Left renal cortex interstitium (tissue), 4 donors: ENCODE measurements at regions not wholly inside any gene's neighbourhood (a gene's known extent, or its start where the extent isn't known, plus 50 kb on each side); places are given as distances from the start of the nearest gene placed in this dataset.
"Not testable (repeated sequence)": the region's sequence is repeated elsewhere in the genome, so short reads cannot be mapped to it uniquely, and the experiment has no call there.

ENCODE experiments used
- DNase-seq, 4 donors: peaks; one replicate each; pipeline ENCODE4 v3.0.0-alpha.2; 2013; ENCODE audit warnings: low read depth in 4 of 4, low spot score in 2 of 4, missing footprints in 1 of 4

DNA sequence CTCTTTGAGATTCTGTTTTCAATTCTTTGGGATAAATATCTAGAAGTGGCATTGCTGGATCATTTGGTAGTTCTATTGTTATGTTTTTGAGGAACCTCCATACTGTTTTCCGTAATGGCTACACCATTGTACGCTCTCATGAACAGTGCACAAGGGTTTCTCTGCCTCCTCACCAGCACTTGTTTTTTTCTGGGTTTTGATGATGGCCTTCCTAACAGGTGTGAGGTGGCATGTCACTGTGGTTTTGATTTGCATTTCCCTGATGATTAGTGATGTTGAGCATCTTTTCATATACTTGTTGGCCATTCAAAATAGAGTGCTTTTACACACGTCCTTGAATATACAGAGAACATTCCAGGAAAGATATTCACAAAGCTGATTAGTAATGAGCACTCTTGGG is 86.8 kb upstream of the ADORA2B start:
- not testable (repeated sequence) for DNase-seq

DNA sequence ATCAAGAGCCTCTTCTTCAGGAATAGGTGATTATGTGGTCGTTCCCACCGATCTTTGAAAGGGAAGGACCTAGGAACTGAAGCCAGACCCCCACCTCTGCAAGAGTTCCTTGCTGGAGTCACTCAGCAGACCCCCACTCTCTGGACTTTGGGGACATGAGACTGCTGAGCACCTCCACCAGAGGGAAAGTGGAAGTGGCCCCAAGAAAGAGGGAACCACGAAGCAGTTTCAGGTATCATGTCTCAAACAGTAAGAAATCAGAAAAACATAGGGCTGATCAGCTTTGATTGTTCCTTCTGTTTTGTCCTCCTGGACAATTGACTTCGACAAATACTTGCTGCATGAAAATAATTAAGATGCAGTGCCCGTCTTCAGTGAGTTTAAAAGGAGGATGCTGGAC is 84.2 kb upstream of the ADORA2B start:
- DNase-seq, result not testable (repeated sequence)

DNA sequence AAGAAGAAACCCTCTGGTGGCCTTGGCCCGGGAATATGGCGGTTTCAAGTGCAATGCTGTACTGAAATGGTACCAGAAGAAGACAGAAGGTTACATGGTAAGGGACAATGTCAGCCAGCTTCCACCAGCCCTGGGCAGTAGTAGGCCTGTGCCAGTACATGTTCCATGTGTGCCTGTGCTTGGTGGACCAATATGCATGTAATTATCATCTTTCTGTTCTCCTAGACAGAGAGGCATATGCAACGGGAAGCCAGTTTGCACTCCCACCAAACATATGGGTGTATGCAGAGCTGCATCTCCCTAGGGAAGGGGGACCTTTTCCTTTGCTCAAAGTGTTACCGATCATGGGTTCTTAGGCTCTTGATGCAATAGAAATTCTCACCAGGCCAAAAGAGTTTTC is 80.9 kb upstream of the ADORA2B start:
- not testable (repeated sequence) for DNase-seq

DNA sequence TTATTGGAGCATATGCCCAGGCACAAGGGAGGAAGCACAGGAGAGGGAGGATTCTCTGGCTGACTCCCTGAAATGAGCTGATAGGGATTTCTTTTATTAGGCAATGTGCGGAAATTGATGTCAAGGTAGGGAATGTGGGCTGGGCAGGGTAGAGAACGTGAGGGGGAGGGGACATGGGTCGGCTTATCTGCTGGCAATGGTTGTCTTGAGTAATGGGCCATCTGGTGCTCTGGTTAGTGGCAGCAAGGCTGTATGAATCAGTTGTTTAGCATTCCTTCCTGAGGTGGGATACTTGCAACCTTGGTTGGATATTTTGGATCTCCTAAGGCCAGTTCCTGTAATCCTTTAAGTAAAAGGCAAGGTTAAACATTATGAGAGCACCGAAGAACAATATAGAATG is 80.5 kb upstream of the ADORA2B start:
- DNase-seq, result not testable (repeated sequence)

DNA sequence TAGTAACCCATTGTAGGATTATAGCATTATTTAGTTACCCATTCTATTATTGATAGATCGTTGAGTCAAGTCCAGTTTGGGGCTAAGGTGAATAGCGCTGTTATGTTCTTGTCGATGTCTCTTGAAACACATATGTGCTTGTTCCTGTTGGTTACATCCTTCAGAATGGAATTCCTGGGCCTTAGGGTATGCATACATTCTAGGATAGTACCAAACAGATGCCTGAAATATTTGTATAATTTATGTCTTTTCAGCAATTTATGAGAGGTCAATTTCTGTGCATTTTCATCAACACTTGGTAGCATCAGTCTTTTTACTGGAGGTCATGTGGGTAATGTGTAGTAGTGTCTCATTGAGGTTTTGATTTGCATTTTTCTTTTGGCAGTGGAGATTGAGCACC is 78.9 kb upstream of the ADORA2B start:
- not testable (repeated sequence) for DNase-seq

DNA sequence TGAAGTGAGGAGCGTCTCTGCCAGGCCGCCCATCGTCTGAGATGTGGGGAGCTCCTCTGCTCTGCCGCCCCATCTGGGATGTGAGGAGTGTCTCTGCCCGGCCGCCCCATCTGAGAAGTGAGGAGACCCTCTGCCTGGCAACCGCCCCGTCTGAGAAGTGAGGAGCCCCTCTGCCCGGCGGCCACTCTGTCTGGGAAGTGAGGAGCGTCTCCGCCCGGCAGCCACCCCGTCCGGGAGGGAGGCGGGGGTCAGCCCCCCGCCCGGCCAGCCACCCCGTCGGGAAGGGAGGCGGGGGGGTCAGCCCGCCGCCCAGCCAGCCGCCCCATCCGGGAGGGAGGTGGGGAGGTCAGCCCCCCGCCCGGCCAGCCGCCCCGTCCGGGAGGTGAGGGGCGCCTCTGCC is 77.6 kb upstream of the ADORA2B start:
- DNase-seq, result not testable (repeated sequence)

DNA sequence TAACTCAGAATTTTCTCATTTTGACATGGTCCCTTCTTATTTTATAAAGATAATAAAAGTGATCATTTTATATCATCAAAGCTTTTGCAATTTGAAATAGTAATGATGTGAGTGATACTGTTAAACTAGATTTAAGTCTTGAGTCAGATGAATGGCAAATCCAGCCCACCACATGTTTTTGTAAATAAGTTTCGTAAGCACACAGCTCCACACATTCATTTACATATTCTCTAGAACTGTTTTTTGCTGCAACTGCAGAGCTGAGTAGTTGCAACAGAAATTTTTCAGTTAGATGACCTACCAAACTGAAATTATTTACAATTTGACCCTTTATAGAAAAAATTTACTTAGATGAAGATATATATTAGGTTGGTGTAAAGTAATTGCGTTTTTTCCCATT is 75.1 kb upstream of the ADORA2B start:
- DNase-seq, result not testable (repeated sequence)

DNA sequence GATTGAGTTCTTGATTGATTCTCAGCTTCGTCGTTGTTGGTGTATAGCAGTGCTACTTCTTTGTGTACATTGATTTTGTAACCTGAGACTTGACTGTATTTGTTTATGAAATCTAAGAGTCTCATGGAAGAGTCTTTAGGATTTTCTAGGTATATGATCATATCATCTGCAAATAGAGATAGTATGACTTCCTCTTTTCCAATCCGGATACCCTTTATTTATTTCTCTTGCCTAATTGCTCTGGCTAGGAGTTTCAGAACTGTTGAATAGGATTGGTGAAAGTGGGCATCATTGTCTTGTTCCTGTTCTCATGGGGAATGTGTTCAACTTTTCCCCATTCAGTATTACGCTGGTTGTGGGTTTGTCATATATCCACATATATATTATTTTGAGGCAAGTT is 72.3 kb upstream of the ADORA2B start:
- not testable (repeated sequence) for DNase-seq

DNA sequence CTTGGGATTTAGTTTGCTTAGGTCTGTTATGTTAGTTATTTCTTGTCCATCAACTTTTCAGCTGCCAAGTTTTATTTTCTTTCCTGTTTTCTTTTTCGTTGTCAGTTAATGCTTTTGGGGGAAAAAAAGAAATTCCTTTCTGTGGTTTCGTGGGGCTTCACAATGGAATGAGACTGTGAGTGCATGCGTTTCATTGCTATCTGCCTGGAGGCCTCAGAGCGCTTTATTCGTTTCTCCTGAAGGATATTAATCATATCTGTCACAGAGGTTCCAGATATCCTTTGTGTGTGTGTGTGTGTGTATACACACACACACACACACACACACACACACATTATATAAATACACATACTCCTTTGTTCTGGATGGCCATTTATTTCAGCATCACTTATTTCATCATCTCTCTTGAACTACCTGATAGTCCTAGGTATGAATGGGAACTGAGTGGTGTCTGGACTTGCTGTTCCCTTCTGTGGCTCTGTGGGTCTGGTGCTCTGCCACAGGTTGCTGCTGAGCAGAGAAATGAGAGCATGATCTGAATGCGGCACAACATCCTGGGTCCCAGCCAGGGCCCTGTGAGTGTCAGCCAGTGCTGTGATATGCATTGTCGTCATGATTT is 66.9 kb upstream of the ADORA2B start:
- DNase-seq, result not testable (repeated sequence)

DNA sequence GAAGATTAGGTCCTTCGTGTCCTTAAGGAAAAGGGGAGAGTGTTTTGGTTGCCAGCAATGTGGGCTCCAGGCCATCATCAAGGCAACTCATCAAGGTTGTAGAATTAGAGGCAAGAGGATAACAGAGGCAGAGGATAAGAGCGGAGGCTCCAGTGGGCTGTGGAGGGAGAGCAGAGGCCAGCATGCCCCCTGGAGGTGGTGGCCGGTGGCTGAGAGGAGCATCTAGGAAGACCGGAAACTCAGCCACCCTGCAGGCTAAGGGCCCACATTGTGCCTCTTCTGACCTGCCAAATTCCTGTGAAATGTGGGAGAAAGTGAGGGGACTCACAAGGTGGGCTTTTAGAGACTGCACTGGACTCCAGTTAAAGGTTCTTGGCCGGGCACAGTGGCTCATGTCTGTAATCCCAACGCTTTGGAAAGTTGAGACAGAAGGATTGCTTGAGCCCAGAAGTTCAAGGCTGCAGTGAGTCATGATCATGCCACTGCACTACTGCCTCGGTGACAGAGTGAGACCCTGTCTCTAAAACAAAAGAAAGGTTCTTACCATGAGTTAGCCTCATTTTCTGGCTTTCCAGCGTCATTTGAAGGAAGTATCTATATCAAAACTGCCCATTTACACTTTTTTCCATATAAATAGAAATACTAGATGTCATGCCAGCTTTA is 62.7 kb upstream of the ADORA2B start:
- no peak for DNase-seq

DNA sequence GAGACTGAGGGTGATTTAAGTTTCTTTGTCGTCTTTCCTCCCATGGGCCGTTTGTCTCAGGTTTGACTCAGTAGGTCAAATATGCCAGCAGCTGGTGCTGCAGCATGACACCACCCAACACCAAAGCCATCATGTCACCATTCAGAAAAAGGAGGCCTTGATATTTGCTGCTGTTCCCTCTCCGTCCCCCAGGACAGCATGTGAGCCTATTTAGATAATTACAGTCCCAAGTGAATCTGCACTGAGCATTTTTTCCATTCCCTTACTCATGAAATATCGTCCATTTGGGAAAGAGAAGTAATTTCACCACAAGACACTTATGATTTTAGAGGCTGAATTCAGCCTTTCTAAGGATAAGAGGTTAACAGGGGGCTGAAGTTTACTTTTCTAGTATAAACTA is 62.2 kb upstream of the ADORA2B start:
- DNase-seq, result no peak

DNA sequence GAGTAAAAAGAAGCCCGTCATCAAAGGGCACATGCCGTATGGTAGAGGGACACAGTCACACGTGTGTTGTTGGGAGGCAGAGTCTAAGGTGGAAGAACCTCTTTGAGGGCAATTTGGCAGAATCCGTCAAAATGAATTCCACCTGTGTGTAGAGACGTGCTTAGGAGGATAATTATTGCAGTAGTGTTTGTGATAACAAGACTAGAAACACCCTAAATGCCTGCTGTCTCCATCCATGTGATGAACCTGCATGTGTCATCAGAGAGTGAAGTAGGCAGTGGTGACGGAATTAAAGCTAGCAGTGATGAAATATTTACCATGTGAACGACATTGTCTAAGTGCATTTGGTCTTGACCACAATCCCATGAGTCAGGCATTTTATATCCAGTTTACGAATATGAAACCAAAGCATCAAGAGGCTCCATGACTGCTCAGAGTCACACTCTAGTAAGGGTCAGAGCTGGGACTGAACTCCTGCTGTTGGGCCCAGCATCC is 61.3 kb upstream of the ADORA2B start:
- DNase-seq, result no peak

DNA sequence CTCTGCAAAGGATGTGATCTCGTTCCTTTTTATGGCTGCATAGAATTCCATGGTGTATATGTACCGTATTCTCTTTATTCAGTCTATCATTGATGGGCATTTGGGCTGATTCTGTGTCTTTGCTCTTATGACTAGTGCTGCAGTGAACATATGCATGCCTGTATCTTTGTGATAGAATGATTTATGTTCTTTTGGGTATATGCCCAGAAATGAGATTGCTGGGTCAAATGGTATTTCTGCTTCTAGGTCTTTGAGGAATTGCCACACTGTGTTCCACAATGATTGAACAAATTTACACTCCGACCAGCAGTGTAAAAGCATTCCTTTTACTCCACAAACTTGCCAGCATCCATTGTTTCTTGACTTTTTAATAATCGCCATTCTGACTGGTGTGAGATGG is 60.2 kb upstream of the ADORA2B start:
- no peak for DNase-seq

DNA sequence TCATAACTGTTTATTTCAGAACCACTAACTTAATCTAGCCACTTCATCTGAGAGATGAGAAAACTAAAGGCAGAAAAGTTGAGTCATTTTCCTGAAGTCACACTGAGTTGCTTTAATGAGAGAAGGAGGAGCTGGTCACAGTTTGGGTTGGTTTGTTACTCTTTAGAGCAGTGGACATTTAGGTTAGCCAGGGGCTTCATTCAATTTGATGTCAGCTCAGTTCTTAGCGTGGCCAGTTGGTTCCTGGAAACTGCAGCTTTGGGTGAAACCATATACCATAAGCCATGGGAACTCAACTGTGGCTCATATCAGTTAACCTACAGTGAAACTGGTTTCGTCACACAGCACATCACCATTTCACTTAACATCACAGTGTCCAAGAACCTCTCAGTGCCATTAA is 59.2 kb upstream of the ADORA2B start:
- no peak for DNase-seq

DNA sequence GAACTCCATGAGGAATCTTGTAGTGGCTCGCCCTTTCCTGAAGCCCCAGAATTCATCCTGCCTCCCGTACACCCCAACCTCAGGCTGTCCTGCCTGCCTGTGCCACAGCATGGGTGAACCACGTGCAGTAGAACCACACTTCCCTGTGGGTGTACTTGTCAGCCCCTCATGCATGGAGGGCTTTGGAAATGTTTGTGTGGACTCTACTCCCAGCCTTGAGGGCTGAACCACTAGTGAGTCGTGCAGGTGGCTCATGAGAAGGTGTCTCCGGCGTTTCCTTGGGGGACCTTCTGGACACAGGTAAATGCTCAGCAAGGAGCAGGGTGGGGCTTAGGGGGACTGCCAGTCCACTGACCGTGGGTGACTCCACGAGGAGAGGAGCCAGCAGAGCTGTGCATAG is 58.7 kb upstream of the ADORA2B start:
- DNase-seq, result no peak

DNA sequence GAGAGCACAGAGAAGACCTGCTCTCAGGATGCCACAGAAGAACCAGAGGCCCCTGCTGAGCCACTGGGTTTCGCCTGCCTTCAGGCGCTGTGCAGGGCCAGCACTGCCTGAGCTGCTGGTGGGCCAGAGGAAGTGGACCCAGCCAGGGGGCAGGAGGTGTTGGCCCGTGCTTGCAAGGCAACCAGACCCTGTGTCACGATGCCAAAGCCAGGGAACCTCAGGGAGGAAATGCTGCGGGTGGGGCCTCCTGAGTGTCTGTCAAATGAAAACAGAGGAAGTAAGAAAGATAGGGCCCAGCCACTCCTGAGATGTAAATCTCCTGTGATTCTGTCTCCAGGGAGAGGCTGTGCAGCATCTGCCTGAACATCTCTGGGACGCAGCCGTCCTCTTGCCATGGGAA is 58.1 kb upstream of the ADORA2B start:
- no peak for DNase-seq

DNA sequence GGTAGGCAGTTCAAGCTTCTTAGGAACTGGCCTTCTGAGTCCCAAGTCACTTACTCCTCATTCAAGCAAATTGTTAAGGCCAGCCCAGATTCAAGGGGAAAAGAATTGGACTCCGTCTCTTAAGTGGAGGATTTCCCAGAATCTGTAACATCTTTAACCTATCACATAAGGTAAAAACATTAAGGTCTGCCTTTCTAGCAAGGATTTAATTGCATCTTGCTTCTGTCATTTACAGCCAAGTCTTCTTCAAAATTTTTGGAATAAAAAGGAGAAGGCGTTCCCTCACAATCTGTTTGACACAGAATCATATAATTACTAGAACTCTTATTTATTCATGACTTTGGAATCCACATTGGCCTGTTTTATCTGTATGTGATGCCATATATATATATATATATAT is 56.5 kb upstream of the ADORA2B start:
- no peak for DNase-seq

DNA sequence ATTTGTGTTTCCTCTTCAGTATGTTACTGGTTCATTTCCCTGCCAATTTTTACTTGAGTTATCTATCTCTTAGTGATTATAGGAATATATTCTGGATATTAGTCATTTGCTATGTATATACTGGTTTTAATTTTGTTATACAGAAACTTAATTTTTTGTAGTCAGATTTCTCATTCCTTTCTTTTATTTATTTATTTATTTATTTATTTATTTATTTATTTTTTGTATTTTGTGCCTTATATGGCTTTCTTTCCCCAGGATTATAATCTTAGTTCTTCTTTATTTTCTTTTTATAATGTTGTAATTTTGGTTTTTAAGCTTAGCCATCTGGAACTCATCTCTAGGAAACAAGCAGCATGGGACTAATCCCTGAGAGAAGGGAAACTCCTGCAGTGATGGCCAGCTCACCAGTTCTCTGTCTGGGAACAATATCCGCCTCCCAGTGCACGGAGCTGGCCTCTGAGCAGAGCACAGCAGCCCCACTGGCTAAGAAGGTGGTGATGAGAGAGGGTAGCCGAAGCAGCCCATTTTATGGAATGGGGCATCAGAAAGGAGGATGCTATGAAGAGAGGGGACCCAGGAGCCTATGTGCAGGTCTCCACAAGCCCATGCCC is 54.5 kb upstream of the ADORA2B start:
- no peak for DNase-seq

DNA sequence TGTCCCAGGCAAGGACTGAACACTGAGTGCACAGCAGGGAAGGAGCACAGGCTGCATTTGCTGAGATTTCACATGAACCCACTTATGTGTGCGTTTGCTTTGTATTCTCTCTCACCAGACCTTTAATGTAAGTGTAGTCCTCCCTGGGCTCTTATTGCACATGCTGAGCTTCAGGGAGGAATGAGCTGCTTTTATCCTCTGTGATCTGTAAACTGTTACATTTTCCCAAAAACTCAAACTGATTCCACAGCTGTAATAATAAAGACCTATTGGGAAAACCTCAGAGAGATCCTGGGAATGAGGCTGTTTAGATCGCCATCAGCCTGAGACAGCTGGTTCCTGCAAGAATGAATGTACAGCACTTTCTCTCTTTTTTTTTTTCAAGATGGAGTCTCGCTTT is 53.6 kb upstream of the ADORA2B start:
- no peak for DNase-seq

DNA sequence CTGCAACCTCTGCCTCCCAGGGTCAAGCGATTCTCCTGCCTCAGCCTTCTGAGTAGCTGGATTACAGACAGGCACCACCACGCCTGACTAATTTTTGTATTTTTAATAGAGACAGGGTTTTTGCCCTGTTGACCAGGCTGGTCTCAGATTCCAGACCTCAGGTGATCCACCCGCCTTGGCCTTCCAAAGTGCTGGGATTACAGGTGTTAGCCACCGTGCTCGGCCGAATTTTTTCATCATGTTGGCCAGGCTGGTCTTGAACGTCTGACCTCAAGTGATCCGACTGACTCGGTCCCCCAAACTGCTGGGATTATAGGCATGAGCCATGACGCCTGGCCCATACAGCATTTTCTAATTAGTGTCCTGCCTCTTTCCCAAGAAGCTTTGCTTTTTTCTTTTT is 52.7 kb upstream of the ADORA2B start:
- DNase-seq, result no peak

DNA sequence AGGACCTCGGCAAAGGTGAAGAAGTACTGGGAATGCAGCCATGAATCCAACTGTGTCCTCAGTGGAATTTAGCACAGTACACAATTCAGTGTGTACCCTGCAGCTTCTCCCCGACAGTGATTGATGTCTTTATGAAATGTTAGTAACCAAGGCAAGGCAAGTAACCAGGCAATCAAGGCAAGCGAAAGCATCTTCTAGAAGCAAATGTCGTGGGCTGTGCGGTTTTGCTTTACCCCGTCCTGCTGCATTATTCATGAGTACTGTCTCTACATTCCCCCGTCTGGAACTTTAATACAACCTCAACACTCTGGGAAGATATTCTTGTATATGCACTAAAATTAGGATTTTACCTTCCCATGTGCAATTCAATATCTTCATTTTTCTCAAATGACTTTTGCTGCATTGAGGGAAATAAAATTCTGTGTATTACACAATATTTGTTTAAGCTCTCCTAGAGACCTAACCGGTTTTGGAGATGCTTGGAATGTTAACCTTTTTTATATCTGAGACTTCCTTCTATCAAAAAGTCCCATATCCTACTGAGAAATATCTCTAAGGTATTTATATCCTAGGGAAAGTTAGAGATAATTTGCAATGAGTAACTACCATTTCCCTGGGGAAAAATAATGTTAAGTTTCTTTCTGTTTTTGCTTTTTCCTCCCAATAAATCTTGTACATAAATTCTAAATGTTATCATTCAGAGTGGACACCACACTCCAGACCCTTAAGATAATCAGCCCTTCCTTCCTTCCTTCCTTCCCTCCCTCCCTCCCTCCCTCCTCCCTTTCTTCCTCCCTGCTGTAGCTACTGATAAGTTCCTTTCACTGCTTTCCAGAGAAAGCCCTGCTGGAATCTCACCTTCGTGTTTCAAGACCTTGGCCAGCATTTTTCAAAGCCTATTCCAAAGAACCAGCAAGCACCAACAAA is 51.9 kb upstream of the ADORA2B start:
- DNase-seq, result no peak
